SW480 (cell line): ENCODE measurements at regions not wholly inside any gene's neighbourhood (a gene's known extent, or its start where the extent isn't known, plus 50 kb on each side); places are given as distances from the start of the nearest gene placed in this dataset.

ENCODE experiments used
- DNase-seq: peaks from one replicate; pipeline ENCODE4 v3.0.0-alpha.2; 2016; ENCODE audit warnings: low spot score

DNA sequence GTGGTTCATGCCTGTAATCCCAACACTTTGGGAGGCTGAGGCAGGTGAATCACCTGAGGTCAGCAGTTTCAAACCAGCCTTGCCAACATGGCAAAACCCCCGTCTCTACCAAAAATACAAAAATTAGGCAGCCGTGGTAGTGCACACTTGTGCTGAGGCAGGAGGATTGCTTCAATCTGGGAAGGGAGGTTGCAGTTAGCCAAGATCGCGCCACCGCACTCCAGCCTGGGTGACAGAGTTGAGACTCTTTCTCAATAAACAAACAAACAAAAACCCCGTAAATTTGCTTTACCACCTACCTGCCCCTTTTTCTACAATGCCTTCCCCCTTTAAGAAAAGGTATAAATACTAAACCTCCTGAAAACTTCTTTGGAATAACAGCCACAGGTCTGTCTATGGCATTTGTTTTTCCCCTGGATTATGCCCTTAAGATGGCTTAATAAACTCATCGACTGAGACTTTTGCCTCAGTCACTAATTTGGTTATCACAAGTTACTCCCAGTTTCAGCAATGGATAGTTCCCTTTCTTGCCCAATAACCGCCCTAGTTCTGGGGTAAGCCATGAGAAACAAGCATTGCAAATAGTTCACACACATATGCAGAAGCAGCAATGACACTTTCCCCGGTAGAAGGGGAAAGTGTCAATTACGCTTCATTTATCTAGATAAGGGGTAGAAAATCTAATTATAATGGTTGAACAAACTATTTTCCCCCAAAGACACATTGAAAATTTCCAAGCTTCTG is 52.8 kb upstream of the SVIL start:
- DNase-seq, result no peak

DNA sequence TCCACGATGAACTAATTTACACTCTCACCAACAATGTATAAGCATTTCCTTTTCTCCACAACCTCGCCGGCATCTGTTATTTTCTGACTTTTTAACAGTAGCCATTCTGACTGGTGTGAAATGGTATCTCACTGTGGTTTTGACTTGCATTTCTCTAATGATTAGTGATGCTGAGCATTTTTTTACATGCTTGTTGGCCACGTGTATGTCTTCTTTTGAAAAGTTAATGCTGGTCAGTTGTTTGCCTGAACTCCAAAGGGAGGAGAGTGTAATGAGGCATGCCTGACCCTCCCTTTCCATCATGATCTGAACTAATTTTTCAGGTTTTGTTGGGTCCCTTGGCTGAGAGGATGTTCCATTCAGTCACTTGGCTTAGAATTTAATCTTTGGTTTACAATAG is 50.7 kb upstream of the SVIL start:
- no peak for DNase-seq
